GM13977 (cell line): ENCODE measurements at regions not wholly inside any gene's neighbourhood (a gene's known extent, or its start where the extent isn't known, plus 50 kb on each side); places are given as distances from the start of the nearest gene placed in this dataset.

Experiments
- DNase-seq: peaks from one replicate; pipeline ENCODE4 v3.0.0; 2012; ENCODE audit warnings: low spot score
- CTCF ChIP-seq: IDR thresholded peaks from 2 replicates; pipeline ENCODE4 v1.5.1; 2012; ENCODE audit warnings: mild to moderate bottlenecking, control low read depth; ENCODE audit not compliant: insufficient read depth; ENCODE audit errors: extremely low read depth, missing control alignments
- in situ Hi-C: fragments of 300-500 bp; cut with MboI; formaldehyde crosslinking; loops from one replicate; pipeline ENCODE4 v1.12.0; 2022; ENCODE audit warnings: low sequenced_read_pairs, low pct_unique_long_range_greater_than_20kb, mixed read lengths, inconsistent platforms; ENCODE audit not compliant: unreplicated experiment

DNA sequence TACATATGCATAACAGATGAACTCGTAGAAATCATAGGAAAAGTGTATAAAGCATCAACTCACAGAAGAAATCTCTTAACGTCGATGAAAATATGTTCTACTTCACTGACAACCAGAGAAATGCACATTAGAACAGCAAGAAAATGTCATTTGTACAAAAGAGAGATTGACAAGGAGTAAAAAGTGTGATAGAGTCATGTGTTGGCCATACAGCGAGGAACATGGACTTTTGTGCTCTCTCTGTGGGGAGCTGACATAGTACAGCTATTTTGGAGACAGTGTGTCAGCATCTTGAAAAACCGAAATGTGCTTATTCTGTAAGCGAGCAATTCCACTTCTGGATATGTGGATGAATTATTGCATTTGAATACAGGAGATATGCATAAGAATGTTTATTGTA, 477.9 kb downstream of the ICE1 start:
- TF ChIP-seq CTCF, result no peak
- no peak for DNase-seq
- in situ Hi-C loops, result no loop called here

DNA sequence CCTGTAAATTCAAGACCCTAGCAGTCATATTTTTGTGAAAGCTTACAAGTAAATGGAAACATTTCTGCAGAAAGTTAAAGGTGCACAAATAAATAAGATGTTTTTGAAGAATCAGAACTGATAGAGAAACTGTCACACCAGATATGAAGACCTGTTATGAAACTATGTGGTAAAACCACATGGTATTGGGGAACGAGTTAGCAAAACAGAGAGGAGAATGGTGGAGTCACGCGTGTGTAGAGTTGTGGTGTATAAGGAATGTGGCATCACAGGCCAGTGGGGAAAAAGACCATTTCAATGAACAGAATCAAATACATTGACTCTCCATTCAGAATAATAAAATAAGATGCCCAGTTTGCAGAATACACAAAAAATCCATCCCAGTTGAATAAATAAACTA, 477.2 kb downstream of the ICE1 start:
- in situ Hi-C loops, result loop anchor here (25.0 kb wide), 2 partner anchors 412 to 688 kb away; no protein-coding TSS in a partner anchor
- no peak for DNase-seq

GRCh38 chr5:5888284-5888683, 465.8 kb downstream of the ICE1 start:
- in situ Hi-C loops, result loop anchor here (25.0 kb wide), 2 partner anchors 401 to 699 kb away; no protein-coding TSS in a partner anchor
- no peak for DNase-seq
- no peak for TF ChIP-seq CTCF

More for the DNA sequence above, 477.2 kb downstream of the ICE1 start:
- TF ChIP-seq CTCF, result no peak

GRCh38 chr5:5887833-5888232, 465.4 kb downstream of the ICE1 start:
- in situ Hi-C loops, result loop anchor here (25.0 kb wide), 2 partner anchors 401 to 699 kb away; no protein-coding TSS in a partner anchor
- DNase-seq, result no peak
- no peak for TF ChIP-seq CTCF

DNA sequence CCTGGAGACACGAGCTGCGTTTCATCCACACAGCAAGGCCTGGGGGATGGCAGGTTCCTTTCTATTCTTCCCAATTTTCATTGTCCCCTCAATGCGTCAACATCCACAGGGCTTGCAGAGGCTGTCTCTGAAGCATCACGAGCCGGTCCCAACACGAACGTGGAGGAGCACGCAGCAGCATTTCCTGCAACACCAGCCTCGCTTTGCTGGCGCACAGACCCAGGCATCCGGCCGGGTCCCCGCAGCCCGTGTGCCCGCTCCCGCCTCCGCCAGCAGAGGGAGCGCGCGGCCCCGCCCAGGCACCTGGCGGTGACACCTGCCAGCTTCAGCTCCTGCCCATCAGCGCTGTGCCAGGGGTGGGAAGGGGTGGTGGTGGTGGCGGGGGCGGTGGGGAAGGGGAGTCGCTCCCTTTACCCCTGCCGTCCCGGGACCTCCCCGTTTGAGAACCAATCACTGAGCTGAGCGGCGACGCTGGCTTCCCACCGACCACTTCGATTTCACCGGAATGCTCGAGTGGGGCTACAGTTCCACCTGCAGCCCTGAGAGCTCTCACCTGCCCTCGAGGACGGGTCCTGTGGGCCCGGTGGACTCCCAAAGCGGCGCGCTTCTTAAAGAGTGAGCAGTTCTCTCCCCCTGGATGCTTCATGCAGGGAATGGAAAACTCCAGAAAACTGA, 464.5 kb downstream of the ICE1 start:
- in situ Hi-C loops, result loop anchor here (25.0 kb wide), 2 partner anchors 400 to 700 kb away; no protein-coding TSS in a partner anchor
- peak; percentile 95 for TF ChIP-seq CTCF
- peak; percentile 77 for DNase-seq

DNA sequence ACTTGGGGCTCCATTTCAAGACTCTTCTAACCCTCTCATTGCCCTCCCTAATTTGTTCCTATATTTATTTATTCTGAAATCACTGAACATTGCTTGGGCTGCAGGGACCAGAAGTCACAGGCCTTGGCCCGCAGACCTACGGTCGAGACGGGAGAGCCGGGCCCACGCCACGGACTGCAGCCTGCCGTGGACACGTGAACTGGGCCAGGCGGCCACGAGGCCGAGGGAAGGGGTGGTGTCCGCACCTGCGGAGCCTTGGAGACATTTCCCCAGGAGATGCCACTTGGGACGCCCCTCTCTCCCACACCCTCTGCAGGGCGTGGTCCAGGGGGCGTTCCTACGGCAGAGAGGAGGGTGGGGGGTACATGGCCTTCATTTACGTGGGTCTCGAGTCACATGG, 463.9 kb downstream of the ICE1 start:
- in situ Hi-C loops, result loop anchor here (25.0 kb wide), 2 partner anchors 399 to 701 kb away; no protein-coding TSS in a partner anchor
- no peak for DNase-seq
- no peak for TF ChIP-seq CTCF
